Panc1 (cell line): ENCODE measurements at regions not wholly inside any gene's neighbourhood (a gene's known extent, or its start where the extent isn't known, plus 50 kb on each side); places are given as distances from the start of the nearest gene placed in this dataset.

Experiments used
- CTCF ChIP-seq: fragments of 450-650 bp; IDR thresholded peaks from 2 replicates; pipeline ENCODE4 v1.5.1; 2017; ENCODE audit warnings: mild to moderate bottlenecking
- POLR2AphosphoS5 ChIP-seq: IDR thresholded peaks from 2 replicates; pipeline ENCODE4 v1.6.1; 2012; ENCODE audit warnings: mild to moderate bottlenecking, low read depth, low read length, moderate library complexity
- REST ChIP-seq, 2 experiments: IDR thresholded peaks; 2 replicates each; pipeline ENCODE4 v1.6.1; 2011 to 2012; ENCODE audit warnings: low read depth in 2 of 2, control low read depth in 1 of 2, low read length in 1 of 2, mild to moderate bottlenecking in 1 of 2, moderate library complexity in 1 of 2; ENCODE audit not compliant: insufficient read depth in 1 of 2
- SIN3A ChIP-seq: IDR thresholded peaks from 2 replicates; pipeline ENCODE4 v1.6.1; 2012; ENCODE audit warnings: low read depth, mild to moderate bottlenecking, low read length, moderate library complexity, borderline replicate concordance; ENCODE audit not compliant: insufficient read depth
- TCF7L2 ChIP-seq: IDR thresholded peaks from 2 replicates; pipeline ENCODE4 v1.6.1; 2011; ENCODE audit warnings: mild to moderate bottlenecking, low read depth, low read length, inconsistent platforms

GRCh38 chr10:2619472-2619871, 447.9 kb upstream of the PFKP start:
- TF ChIP-seq CTCF: peak; percentile 75
- TF ChIP-seq POLR2AphosphoS5: no peak
- no peak for TF ChIP-seq TCF7L2
- no peak for TF ChIP-seq REST (IDR thresholded peaks at IDR 0.05; ENCODE audit: insufficient read depth in 1 of 2, low read depth in 2 of 2, low read length in 1 of 2)
- TF ChIP-seq SIN3A: no peak
